HG03354 (cell line): ENCODE measurements at regions not wholly inside any gene's neighbourhood (a gene's known extent, or its start where the extent isn't known, plus 50 kb on each side); places are given as distances from the start of the nearest gene placed in this dataset.
"Not testable (repeated sequence)": the region's sequence is repeated elsewhere in the genome, so short reads cannot be mapped to it uniquely, and the experiment has no call there.

Source experiments
- ATAC-seq: cut with Tn5 transposase; IDR thresholded peaks from one replicate; pipeline ENCODE4 v1.9.1; 2021; ENCODE audit warnings: mild to moderate bottlenecking; ENCODE audit not compliant: unreplicated experiment, poor library complexity, severe bottlenecking

GRCh38 chr5:12951846-12952245, 992.6 kb downstream of the DNAH5 start:
- no peak for ATAC-seq

GRCh38 chr5:12947379-12947778, 997.1 kb downstream of the DNAH5 start:
- no peak for ATAC-seq

GRCh38 chr5:12945477-12945876, 999.0 kb downstream of the DNAH5 start:
- ATAC-seq, result not testable (repeated sequence)

GRCh38 chr5:12936221-12936620, 1008.3 kb downstream of the DNAH5 start:
- ATAC-seq, result no peak

GRCh38 chr5:12934722-12935121, 1009.8 kb downstream of the DNAH5 start:
- no peak for ATAC-seq

GRCh38 chr5:12920527-12920926, 1016.3 kb upstream of the CTNND2 start:
- ATAC-seq, result no peak

GRCh38 chr5:12911156-12911555, 1006.9 kb upstream of the CTNND2 start:
- no peak for ATAC-seq

- ATAC-seq, result no peak
Measured at GRCh38 chr5:12910641-12911040, 1006.4 kb upstream of the CTNND2 start.

GRCh38 chr5:12902611-12903010, 998.4 kb upstream of the CTNND2 start:
- ATAC-seq, result no peak

- no peak for ATAC-seq
Measured at GRCh38 chr5:12901696-12902095, 997.5 kb upstream of the CTNND2 start.

- ATAC-seq, result no peak
Measured at GRCh38 chr5:12896086-12896485, 991.8 kb upstream of the CTNND2 start.

- no peak for ATAC-seq
Measured at GRCh38 chr5:12885018-12885417, 980.8 kb upstream of the CTNND2 start.

GRCh38 chr5:12883395-12883794, 979.1 kb upstream of the CTNND2 start:
- ATAC-seq, result no peak

GRCh38 chr5:12876541-12877298, 972.5 kb upstream of the CTNND2 start:
- no peak for ATAC-seq

- ATAC-seq, result no peak
Measured at GRCh38 chr5:12870872-12871539, 966.8 kb upstream of the CTNND2 start.

- no peak for ATAC-seq
Measured at GRCh38 chr5:12865529-12865928, 961.3 kb upstream of the CTNND2 start.

GRCh38 chr5:12861886-12862654, 957.8 kb upstream of the CTNND2 start:
- ATAC-seq, result no peak

- not testable (repeated sequence) for ATAC-seq
Measured at GRCh38 chr5:12856105-12856504, 951.9 kb upstream of the CTNND2 start.

GRCh38 chr5:12854386-12854785, 950.1 kb upstream of the CTNND2 start:
- ATAC-seq, result no peak

GRCh38 chr5:12851761-12852160, 947.5 kb upstream of the CTNND2 start:
- ATAC-seq, result no peak

- ATAC-seq, result no peak
Measured at GRCh38 chr5:12848709-12849108, 944.5 kb upstream of the CTNND2 start.
